ENCODE measurements at regions not wholly inside any gene's neighbourhood (a gene's known extent, or its start where the extent isn't known, plus 50 kb on each side); places are given as distances from the start of the nearest gene placed in this dataset.
A peak's percentile ranks its signal among the peaks of the same experiment; 100 is the strongest.

- TF ChIP-seq CTCF (IDR thresholded peaks at IDR 0.05; ENCODE audit: insufficient read depth, low read length) (no peak), POLR2AphosphoS5 (IDR thresholded peaks at IDR 0.05; ENCODE audit: low read depth) (no peak), REST (IDR thresholded peaks at IDR 0.05; ENCODE audit: insufficient replicate concordance, low read depth) (no peak), SPI1 (IDR thresholded peaks at IDR 0.05; ENCODE audit: borderline replicate concordance, low read depth) (peak; percentile 72), GABPA (IDR thresholded peaks at IDR 0.05; ENCODE audit: low read depth) (no peak)
Observed at GRCh38 chr3:64972793-64973192, 285.0 kb upstream of the ADAMTS9 start.

Data from HL-60 (cell line).